NCI-H128 (cell line): ENCODE measurements at regions not wholly inside any gene's neighbourhood (a gene's known extent, or its start where the extent isn't known, plus 50 kb on each side); places are given as distances from the start of the nearest gene placed in this dataset.
"Not testable (repeated sequence)": the region's sequence is repeated elsewhere in the genome, so short reads cannot be mapped to it uniquely, and the experiment has no call there.

Experiments
- DNase-seq: peaks from one replicate; lab custom pipeline; 2025; ENCODE audit not compliant: unreplicated experiment; lab: John Stamatoyannopoulos, UW

DNA sequence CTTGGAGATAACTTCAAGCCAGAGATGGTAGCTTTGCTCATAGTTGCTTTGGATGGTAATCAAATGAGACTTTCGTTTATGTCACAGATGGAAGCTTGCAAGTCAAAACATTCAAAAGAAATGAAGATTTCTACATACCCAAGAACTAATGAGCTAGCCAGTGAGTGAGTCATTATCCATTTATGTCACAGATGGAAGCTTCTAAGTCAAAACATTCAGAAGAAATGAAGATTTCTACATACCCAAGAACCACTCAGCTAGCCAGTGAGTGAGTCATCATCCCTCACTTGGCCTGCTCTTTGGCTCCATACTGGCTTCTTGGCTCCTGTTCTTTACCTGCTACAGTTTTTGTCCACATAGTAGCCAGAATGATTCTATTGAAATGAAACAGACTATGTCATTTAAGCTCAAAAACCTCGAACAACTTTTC is 559.8 kb upstream of the CBLB start:
- DNase-seq = no peak

DNA sequence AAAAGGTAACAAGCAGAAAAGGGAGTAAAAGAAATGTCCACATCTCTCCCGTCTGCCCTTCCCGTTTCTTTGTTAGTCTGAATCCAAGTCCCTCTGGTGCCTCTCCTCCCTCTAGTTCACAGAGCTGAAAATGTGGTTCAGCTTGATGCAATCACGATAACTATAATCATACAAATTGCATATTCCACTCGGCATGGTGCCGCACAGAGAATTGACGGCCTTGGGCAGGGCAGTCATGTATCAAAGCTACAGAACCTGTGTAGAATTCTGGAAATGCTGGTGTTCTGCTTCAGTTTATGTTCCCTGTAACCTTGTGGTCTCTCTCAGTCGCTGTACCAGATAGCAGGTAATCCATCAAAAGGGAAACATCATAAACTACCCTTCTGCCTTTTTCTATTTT is 562.9 kb upstream of the CBLB start:
- DNase-seq = no peak

DNA sequence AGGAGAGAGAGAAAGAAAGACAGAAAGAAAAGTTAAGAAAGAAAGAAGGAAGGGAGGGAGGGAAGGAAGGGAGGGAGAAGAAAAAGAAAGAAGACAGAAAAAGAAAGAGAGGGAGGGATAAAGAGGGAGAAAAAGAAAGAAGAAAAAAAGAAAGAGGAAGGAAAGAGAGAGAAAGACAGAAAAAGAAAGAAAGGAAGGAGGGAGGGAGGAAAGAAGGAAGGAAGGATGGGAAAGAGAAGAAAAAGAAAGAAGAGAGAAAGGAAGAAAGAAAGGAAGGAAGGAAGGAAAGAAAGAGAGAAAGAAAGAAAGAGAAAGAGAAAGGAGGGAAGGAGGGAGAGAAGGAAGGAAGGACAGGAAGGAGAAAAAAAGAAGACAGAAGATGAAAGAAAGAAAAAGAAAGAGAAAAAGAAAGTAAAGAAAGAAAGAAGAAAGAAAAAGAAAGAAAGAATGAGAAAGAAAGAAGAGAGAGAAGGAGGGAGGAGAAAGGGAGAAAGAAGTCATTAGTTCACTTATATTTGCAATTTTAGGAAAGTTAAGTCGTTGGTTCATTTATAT is 567.2 kb upstream of the CBLB start:
- no peak for DNase-seq

DNA sequence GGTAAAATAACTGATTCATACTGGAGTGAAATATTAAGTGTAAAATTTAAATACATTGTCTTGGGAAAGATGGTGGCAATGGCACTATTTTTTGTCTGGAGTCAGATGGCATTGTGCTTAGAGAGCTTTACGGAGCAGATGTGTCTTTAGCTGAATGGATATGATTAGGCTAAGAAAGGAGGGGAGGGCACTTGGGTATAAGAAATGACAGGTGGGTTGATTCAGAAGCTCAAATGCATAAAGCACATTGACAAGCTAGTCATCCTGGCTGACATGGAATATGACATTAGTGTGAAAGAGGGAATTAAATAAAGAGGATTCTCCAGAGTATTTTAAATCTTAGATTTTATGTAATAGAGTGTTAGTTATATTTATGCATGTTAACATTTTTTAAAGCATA is 570.1 kb upstream of the CBLB start:
- no peak for DNase-seq

DNA sequence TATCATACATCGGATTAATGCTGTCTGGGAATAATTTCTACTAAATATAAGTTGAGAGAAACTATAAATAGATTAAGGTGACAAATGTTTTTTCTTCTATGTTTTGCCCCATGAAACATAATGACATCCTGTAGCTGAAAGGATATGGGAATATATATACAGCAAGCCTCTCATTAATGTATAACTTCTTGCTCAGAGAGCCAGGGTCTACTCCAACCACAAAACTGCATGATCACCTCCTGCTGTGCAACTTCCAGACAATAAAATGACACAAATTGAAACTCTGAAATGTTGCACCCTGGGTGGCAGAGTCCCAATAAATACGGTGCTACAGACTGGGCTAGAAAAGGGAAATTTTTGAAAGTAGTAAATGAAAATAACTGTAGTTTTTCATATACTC is 571.9 kb upstream of the CBLB start:
- DNase-seq = no peak

DNA sequence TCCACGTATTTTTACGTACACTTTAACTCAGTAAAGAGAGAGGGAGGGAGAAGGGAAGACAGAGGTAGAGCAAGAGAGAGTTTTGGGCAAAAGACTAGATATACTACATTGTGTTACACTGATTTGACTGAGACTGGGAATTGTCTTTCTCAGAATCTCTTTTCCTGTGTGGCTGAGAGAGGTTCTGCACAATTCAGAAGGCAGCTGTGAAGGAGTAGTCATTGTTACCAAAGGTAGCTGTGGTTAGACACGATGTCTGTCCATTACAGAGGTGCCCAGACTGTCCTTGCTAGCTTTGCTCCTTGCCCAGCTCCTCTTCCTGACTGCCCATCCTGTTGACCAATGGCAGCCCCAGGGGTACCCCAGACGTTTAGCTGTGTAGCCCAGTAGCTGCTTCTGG is 577.5 kb upstream of the CBLB start:
- DNase-seq = no peak

DNA sequence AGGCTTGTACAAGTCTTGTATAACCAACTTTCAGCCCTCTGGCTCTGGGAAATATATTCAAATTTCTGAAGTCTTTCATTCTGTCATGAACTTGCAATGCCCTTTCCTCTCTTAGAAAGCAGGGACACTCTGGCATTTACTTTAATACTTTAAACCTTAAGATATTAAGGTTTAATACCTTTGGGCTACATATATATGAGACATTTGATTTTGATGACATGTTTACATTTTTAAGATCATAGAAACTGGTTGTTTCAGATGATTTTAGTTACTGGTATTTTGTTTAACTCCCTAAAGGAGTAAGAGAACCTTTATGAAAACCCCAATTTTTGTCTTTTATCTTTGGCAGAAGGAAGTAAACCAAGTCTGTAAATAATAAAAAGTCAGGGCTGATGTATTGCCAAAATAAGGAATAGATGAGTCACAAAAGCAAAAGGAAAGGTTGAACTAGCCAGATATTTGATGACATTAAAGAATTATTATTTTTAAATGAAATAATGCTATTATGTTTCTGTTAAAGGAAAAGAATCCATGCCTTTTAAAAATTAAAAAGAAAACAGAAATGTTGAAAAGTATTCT is 579.0 kb upstream of the CBLB start:
- no peak for DNase-seq

DNA sequence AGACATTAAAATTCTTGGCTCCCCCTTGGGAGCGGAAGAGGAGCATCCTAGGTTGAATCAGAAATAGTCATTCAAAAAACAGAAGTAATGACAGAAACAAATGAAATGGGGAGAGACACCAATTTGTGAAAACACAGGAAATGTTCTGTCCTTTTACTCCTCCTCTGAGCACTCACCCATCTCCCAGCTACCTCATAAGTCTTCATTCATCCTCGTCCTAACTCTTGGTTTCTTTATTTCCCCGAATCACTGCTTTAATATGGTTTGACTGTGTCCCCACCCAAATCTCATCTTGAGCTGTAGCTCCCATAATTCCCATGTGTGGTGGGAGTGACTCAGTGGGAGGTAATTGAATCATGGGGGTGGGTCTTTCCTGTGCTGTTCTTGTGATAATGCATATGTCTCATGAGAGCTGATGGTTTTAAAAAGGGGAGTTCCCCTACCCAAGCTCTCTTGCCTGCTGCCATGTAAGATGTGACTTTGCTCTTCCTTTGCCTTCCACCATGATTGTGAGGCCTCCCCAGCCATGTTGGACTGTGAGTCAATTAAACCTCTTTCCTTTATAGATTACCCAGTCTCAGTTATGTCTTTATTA is 579.7 kb upstream of the CBLB start:
- not testable (repeated sequence) for DNase-seq

DNA sequence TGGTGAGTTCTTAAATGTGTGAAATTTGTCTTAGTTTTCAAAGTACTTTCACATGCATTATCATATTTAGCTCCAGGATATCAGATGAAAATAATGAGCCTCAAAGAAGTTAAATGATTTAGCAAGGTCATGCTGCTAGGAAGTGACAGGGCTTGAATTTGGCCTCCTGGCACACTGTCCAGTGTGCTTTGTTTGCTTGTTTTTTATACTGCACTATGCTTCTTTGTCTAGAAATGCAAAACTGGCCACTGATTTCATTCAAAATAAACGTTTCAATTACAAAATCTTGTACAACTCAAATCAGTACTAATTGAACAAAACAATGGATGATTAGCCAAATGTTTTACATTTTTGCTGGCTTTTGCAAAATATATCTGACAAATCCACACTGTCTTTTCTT is 583.3 kb upstream of the CBLB start:
- DNase-seq = no peak

DNA sequence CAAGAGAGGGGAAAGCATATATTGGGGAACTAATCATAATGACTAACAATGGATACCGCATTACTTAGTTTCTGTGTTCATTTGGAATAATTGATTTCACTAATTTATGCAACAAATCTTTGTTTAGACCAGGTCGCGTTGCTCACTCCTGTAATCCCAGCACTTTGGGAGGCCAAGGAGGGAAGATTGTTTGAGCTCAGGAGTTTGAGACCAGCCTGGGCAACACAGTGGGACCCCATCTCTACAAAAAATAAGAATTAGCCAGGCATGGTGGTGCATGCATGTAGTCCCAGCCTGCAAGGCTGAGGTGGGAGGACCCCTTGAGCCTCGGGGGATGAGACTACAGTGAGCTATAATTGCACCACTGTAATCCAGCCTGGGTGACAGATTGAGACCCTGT is 585.7 kb upstream of the CBLB start:
- no peak for DNase-seq

DNA sequence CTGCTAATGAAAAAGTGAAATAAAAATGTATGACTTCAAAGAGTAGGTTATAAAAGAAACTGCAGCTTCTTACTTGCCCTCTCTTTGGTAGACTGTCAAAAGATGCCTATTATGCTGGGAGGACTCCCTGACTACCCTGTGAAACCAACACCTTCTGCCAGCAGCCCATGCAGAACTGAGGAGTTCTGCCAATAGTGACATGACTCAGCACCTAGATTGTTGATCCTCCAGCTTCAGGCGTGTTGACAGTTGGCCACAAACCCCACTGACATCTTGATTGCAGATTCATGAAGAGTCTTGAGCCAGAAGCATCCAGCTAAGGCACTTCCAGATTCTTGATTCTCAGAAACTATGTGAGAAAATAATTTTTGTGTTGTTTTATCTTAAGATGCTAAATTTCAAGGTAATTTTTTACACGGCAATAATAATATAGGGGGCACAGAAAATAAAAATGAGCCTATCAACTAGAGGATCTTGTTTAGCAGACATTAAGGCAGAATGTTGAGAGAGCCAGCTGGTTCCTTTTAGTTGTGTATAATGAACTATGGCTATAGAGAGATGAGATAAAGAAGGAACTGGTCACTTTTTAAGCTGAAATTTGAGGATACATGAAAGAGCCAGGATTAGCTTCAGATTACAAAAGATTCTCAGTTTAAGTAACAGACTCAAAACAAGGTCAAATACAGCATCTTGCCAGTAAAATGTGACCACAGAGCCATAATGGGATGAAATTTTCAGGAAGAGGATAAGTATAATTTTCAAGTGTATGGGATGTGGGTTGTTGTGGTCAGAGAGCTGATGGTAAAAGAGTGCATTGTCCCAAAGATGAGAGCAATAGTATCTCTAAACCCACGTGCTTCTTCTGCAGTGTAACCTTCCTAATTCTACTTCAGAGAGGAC is 588.7 kb upstream of the CBLB start:
- no peak for DNase-seq

DNA sequence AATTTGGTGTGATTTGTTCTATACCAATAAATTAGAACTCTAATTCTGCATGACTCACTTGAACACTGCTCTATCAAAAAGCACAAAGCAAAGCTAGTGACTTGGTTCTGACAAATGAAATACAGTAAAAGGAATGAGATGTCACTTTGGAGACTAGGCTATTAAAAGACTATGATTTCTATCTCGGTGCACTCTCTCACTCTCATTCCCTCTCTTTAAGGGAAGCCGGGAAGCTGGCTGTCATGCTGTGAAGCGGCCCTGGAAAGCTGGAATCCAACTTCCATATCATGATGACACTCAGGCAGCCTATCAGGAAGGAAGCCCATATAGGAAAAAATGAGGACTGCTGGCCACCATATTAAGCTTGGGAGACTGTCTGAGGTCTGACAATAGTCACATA is 590.1 kb upstream of the CBLB start:
- DNase-seq = no peak

DNA sequence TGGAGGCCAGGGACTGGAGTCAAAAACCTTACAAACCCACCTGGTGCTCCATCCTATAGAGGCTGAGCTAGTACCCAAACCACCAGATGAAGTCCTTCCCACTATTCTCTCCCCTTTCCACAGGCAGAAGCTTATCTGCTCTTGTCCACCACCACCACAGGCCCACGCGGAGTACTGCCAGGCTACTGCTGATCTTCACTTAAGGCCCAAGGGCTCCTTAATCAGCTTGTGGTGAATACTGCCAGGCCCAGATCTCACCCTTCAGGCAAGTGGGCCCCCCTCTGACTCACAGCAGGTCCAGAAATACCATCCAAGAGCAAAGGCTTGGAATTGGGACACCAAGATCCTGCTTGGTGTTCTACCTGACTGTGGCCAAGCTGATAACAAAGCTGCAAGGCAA is 598.1 kb upstream of the CBLB start:
- no peak for DNase-seq

DNA sequence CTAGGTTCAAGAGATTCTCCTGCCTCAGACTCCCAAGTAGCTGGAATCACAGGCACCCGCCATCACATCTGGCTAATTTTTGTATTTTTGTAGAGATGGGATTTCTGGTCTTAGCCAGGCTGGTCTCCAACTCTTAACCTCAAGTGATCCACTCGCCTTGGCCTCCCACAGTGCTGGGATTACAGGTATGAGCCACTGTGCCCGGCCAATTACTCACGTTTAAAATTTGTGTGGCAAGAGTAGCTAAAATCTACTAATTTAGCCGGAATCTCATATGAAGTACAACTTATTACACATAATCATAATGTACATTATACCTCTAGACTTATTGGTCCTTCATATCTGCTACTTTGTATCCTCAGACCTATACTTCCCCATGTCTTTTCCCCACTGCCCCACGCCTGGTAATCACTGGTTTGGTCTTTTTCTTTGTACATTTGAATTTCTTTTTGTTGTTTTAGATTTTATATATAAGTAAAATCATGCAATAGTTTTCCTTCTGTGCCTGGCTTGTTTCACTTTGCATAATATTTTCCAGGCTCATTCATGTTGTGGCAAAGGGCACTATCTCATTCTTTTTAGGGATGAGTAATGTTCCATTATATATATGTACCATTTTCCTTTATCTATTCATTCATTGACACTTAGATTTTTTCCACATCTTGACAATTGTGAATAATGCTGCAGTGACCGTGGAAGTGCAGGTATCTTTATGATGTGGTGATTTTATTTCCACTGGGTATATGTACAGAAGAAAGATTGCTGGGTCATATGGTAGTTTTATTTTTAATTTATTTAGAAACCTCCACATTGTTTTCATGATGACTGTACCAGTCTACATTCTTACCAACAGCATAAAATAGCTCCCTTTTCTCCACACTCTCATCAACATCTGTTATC is 605.0 kb upstream of the CBLB start:
- DNase-seq = no peak

DNA sequence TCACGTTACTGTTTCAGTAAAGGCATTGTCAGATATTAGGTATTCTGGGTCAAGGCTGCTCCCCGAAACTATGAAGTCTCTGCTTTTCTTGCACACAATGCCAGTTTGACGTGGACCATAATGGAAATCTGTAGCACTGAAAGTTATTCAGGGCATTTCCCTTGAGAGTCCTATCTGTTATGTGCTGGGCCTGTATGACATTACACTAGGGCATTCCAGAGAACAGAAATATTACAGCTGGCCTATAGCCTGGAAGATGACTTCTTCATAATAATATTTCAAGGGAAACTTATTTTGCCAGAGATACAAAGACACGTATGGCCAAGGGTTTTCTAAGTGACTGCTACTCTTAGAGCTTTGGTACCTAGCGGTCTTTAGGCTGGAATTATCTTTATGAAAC is 613.6 kb upstream of the CBLB start:
- no peak for DNase-seq

DNA sequence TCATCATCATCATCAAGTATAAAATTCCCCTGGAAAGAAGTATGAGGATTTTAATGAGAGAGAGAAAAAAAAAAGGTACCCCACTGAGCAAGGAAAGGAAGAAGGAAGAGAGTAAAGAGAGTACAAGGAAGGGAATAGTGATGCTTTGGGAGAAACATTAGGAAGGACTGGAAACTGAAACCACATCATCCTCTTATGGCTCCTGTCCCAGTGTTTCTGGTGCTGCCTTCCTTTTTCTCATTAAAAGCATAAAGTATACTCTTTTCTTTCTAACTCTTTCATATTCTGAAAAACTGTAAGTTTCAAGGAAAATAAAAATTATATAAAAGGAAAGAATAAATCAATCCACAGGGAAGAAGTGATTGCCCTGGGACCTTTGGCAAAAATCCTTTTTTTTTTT is 616.4 kb upstream of the CBLB start:
- no peak for DNase-seq

DNA sequence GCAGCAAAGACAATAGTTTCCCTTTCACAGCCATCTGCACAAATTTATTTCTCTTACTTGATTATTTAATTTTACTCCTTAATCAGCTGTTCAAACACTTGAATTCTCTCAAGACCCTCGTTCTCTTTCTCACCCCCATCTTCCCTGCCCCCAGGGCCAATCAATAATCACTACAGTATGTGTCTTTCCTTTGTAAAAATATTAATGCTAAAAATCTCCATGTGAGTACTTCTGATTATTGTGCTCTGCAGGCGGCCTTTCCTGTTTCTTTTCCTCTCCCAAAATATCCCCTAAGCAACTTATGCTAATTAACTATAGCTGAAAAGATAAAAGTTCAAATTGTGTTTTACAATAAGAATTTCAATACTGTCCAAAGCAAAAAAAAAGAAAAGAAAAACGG is 617.0 kb upstream of the CBLB start:
- DNase-seq = no peak

DNA sequence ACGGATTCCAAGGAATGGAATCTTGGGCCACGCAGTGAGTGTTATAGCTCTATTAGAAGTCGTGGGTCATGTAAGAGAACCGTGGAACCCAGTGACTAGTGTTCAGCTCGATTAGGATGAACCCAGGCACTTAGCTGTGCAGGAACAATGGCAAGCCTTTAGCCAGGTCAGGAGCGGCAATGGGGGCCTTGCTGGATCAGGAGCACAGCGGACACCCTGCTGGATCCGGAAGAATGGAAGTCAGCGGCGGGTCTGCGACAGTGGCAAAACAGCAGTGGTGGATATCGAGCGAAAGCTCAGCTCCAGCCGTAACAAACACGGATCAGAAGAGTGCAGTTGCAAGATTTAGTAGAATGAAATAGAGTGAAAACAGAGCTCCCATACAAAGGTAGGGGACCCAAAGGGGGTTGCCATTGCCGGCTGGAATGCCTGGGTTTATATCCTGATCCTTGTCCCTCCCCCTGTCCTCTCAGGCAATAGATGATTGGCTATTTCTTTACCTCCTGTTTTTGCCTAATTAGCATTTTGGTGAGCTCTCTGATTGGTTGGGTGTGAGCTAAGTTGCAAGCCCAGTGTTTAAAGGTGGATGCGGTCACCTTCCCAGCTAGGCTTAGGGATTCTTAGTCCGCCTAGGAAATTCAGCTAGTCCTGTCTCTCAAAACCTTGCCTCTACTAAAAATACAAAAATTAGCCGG is 618.3 kb upstream of the CBLB start:
- not testable (repeated sequence) for DNase-seq

DNA sequence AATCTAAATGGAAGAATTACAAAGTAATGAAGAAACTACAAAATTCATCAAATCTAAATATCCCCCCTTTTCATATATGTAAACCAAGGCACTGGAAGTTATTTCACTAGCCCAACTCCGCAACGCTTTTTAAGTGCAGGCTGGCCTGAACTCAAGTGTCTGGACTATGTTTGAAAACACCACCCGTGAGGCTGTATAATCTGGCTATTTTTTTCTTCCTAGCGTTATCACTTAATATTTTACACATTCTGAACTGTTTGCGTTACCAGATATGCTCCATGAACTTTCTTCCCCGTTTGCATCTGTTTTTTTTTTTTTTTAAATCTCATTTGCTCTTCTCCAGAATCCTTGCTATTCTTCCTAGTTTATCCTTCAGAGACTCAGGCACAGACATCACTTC is 619.5 kb upstream of the CBLB start:
- DNase-seq = no peak

DNA sequence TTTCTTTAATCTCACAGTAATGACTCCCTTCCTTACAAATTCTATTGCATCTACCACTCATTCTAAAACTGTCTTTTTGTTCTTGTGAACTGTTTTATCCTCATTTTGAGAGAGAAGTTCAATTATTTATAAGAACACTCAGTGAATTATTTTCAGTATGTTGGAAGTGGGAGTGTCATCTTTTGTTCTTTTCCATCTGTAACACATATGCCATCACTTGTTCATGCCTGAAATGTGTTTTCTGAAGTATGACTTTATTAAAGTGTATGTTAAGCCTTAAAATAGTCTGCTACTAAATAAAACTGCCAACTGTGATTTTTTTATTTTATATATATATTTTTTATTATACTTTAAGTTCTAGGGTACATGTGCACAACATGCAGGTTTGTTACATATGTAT is 623.0 kb upstream of the CBLB start:
- no peak for DNase-seq
